Thyroid gland (tissue), 4 donors: ENCODE measurements at regions not wholly inside any gene's neighbourhood (a gene's known extent, or its start where the extent isn't known, plus 50 kb on each side); places are given as distances from the start of the nearest gene placed in this dataset.
A peak's percentile ranks its signal among the peaks of the same experiment; 100 is the strongest.

ENCODE experiments used
- DNase-seq, 2 donors: peaks; one replicate each; pipeline ENCODE4 v3.0.0-alpha.2; 2019
- H3K27ac ChIP-seq, 3 donors: fragments of 200-600 bp; sonication (generic); 1 replicate in 2 of 3; 2 replicates in 1 of 3; pipeline ENCODE4 v1.5.1; 2016 to 2019; ENCODE audit warnings: mild to moderate bottlenecking in 1 of 3, moderate library complexity in 1 of 3
- H3K27me3 ChIP-seq: fragments of 200-600 bp; sonication (generic); one replicate; pipeline ENCODE4 v1.5.1; 2019
- H3K36me3 ChIP-seq, 2 donors: fragments of 200-600 bp; sonication (generic); one replicate each; pipeline ENCODE4 v1.5.1; 2016 to 2019
- H3K4me1 ChIP-seq, 2 donors: fragments of 200-600 bp; sonication (generic); one replicate each; pipeline ENCODE4 v1.5.1; 2017 to 2019
- H3K4me3 ChIP-seq, 3 donors: fragments of 200-600 bp; sonication (generic); replicated peaks in 1 of 3; 1 replicate in 2 of 3; 2 replicates in 1 of 3; pipeline ENCODE4 v1.5.1; 2016; ENCODE audit warnings: mild to moderate bottlenecking in 1 of 3
- H3K9me3 ChIP-seq: fragments of 200-600 bp; sonication (generic); one replicate; pipeline ENCODE4 v1.5.1; 2017
- POLR2A ChIP-seq, 2 donors: fragments of 450-650 bp; IDR thresholded peaks; one replicate each; pipeline ENCODE4 v1.6.1; 2017; ENCODE audit warnings: antibody characterized with exemption in 2 of 2, mild to moderate bottlenecking in 2 of 2, moderate library complexity in 1 of 2
- WGBS, 2 donors: methylation state at CpG; one replicate each; pipeline ENCODE4 v1.1.5; 2017; 5-methylcytosine and 5-hydroxymethylcytosine counted together
- intact Hi-C: fragments of 100-400 bp; cut with DNase I; formaldehyde crosslinking; loops from one replicate; pipeline ENCODE4 v1.15.1; 2023
- TF ChIP-seq, protein P1 (sequence below), 6 experiments: fragments of 200-600 bp in 3 of 6; fragments of 450-650 bp in 3 of 6; sonication (generic) in 3 of 6; IDR thresholded peaks; one replicate each; pipeline ENCODE4 v1.5.1; 2016 to 2019; ENCODE audit warnings: antibody characterized with exemption in 6 of 6, mild to moderate bottlenecking in 2 of 6, inconsistent platforms in 1 of 6, moderate library complexity in 1 of 6

DNA sequence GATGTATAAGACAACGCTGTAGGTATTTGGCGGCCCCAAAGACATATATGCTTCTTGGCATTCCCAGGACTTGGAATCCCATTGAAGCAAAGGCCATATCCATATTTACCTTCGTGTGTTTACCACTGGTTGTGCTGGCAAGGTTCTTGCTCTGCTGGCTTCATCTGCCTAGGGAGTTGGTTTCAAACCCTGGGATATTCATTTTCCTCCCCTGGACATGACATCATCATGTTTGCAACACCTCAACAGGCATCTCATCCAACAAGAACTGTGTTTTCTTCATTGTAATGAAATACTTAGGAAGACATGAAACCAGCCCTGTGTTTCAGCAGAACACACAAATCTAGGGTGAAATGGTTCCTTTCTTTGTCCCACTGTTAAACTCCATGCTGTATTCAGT lies 77.9 kb upstream of the PHLPP1 start:
- H3K27ac ChIP-seq: no peak overlapping the region
- no peaks in the 10 kb centered on the region for H3K36me3 ChIP-seq
- H3K4me3 ChIP-seq: no peak overlapping the region
- H3K4me1 ChIP-seq: no peaks in the 10 kb centered on the region
- intact Hi-C loops: no loop called here
- no peak for DNase-seq
- no peaks in the 10 kb centered on the region for H3K27me3 ChIP-seq
- WGBS, 2 donors: 92 to 96% methylated on average over 3 of the region's 3 CpGs
- no peak for TF ChIP-seq POLR2A (IDR thresholded peaks at IDR 0.05)
- H3K9me3 ChIP-seq: no peaks in the 10 kb centered on the region

- 59 to 66% methylated on average over 7 of the region's 7 CpGs for WGBS, 2 donors
- intact Hi-C loops: no loop called here
- no peak for TF ChIP-seq POLR2A (IDR thresholded peaks at IDR 0.05)
- TF ChIP-seq, protein P1, sequence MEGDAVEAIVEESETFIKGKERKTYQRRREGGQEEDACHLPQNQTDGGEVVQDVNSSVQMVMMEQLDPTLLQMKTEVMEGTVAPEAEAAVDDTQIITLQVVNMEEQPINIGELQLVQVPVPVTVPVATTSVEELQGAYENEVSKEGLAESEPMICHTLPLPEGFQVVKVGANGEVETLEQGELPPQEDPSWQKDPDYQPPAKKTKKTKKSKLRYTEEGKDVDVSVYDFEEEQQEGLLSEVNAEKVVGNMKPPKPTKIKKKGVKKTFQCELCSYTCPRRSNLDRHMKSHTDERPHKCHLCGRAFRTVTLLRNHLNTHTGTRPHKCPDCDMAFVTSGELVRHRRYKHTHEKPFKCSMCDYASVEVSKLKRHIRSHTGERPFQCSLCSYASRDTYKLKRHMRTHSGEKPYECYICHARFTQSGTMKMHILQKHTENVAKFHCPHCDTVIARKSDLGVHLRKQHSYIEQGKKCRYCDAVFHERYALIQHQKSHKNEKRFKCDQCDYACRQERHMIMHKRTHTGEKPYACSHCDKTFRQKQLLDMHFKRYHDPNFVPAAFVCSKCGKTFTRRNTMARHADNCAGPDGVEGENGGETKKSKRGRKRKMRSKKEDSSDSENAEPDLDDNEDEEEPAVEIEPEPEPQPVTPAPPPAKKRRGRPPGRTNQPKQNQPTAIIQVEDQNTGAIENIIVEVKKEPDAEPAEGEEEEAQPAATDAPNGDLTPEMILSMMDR (IDR thresholded peaks at IDR 0.05): peak in 2 of 6 experiments; percentile 8 to 34
Measured at GRCh38 chr18:62637807-62638687, 77.3 kb upstream of the PHLPP1 start.

DNA sequence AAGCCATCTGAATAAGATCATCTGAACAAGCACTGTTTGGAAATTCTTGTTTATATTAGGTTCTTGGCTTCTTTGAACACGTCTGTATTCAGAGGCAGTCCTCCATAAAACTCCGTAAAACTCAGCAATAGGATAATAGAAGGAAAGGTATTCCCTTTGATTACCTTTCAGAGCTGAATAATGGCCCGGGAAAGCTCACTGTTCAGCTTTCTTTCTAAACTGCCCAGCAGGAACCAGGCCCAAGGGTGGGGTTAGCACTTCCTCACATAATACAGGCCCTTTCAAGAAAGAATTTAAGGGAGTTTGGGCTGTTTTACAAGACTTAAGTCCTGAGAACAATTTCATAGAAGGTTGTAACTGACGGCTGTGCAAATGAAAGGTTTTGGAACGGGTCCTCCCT lies 72.2 kb upstream of the PHLPP1 start:
- Histone ChIP-seq H3K36me3 (no peaks in the 10 kb centered on the region), H3K4me1 (peaks cover 8 to 11% of the 10 kb centered on the region in 2 donors), H3K9me3 (no peaks in the 10 kb centered on the region), H3K27ac (peak overlapping the region in 1 of 3 donors; percentile 23), H3K27me3 (no peaks in the 10 kb centered on the region), H3K4me3 (no peak overlapping the region)
- no peak for DNase-seq
- TF ChIP-seq, protein P1 (IDR thresholded peaks at IDR 0.05): no peak
- no peak for TF ChIP-seq POLR2A (IDR thresholded peaks at IDR 0.05)
- intact Hi-C loops: no loop called here
- 50 to 52% methylated on average over 5 of the region's 5 CpGs for WGBS, 2 donors

More at GRCh38 chr18:62637807-62638687, 77.3 kb upstream of the PHLPP1 start:
- Histone ChIP-seq H3K9me3 (no peaks in the 10 kb centered on the region), H3K36me3 (no peaks in the 10 kb centered on the region), H3K27ac (no peak overlapping the region), H3K27me3 (no peaks in the 10 kb centered on the region), H3K4me3 (no peak overlapping the region), H3K4me1 (peaks cover 5% of the 10 kb centered on the region in 2 donors)
- no peak for DNase-seq

DNA sequence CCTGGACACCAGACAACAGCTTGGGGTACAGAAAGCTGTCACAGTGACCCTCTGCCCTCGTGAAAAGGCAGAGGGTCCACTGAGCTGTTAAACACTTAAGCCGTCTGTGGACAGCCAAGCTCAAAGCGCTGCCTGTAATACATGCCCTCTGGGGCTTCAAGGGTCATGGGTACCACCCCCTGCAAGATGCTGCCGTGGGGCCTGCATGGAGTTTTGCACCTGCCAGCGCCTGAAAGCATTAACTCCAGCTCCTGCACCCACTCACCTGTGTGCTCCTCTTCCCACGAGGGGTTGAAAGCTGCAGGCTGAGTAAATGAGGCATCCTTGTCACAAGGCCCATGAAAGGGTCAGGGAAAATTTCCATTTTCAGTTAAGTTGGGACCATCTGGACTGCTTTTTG lies 70.6 kb upstream of the PHLPP1 start:
- H3K36me3 ChIP-seq: no peaks in the 10 kb centered on the region
- TF ChIP-seq, protein P1 (IDR thresholded peaks at IDR 0.05): no peak
- no peak for TF ChIP-seq POLR2A (IDR thresholded peaks at IDR 0.05)
- no peak overlapping the region for H3K27ac ChIP-seq
- no peaks in the 10 kb centered on the region for H3K27me3 ChIP-seq
- H3K4me1 ChIP-seq: peaks cover 8 to 11% of the 10 kb centered on the region in 2 donors
- no peaks in the 10 kb centered on the region for H3K9me3 ChIP-seq
- H3K4me3 ChIP-seq: no peak overlapping the region
- WGBS, 2 donors: 88 to 92% methylated on average over 6 of the region's 6 CpGs
- intact Hi-C loops: no loop called here
- DNase-seq: no peak

DNA sequence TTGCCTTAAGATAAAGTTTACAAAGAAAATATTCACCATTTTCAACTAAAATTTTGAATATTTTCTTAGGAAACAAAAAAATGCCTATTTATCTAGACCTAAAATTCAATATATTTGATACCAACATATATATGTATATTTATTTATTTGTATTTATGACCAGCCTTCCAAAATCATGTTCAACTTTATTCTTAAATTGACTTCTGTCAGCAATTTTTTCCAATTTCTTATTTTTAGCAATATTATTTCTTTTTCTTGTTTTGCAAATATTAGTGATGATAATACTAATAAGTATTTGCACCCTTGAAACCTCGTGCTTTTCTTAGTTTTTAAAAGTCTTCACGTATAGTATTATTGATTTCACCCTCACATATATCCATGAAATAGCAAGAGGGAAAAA lies 68.2 kb upstream of the PHLPP1 start:
- no peak for TF ChIP-seq POLR2A (IDR thresholded peaks at IDR 0.05)
- TF ChIP-seq, protein P1 (IDR thresholded peaks at IDR 0.05): no peak
- H3K4me3 ChIP-seq: no peak overlapping the region
- WGBS, 2 donors: 89 to 90% methylated on average over 2 of the region's 2 CpGs
- intact Hi-C loops: no loop called here
- H3K27me3 ChIP-seq: no peaks in the 10 kb centered on the region
- DNase-seq: no peak
- H3K27ac ChIP-seq: no peak overlapping the region
- H3K36me3 ChIP-seq: no peaks in the 10 kb centered on the region
- peaks cover 8 to 11% of the 10 kb centered on the region in 2 donors for H3K4me1 ChIP-seq
- H3K9me3 ChIP-seq: no peaks in the 10 kb centered on the region
